Transverse colon (tissue), 4 donors: ENCODE measurements at regions not wholly inside any gene's neighbourhood (a gene's known extent, or its start where the extent isn't known, plus 50 kb on each side); places are given as distances from the start of the nearest gene placed in this dataset.

Source experiments
- DNase-seq: peaks from one replicate; pipeline ENCODE4 v3.0.0-alpha.2; 2019
- H3K27ac ChIP-seq, 4 donors: fragments of 200-600 bp; sonication (generic); 2 replicates each; pipeline ENCODE4 v1.5.1; 2016 to 2018; ENCODE audit warnings: inconsistent platforms in 4 of 4
- H3K27me3 ChIP-seq: fragments of 200-600 bp; sonication (generic); 2 replicates; pipeline ENCODE4 v1.5.1; 2017; ENCODE audit warnings: inconsistent platforms
- H3K36me3 ChIP-seq, 4 donors: fragments of 200-600 bp; sonication (generic); 2 replicates each; pipeline ENCODE4 v1.5.1; 2017 to 2019; ENCODE audit warnings: inconsistent platforms in 4 of 4
- H3K4me1 ChIP-seq, 4 donors: fragments of 200-600 bp; sonication (generic); 2 replicates each; pipeline ENCODE4 v1.5.1; 2017 to 2020; ENCODE audit warnings: inconsistent platforms in 4 of 4
- H3K4me3 ChIP-seq, 4 donors: fragments of 200-600 bp; sonication (generic); 1 replicate in 1 of 4; 2 replicates in 3 of 4; pipeline versions ENCODE4 v1.5.1 to v1.6.1; 2017 to 2019; ENCODE audit warnings: inconsistent platforms in 4 of 4
- H3K9me3 ChIP-seq, 2 donors: fragments of 200-600 bp; sonication (generic); 2 replicates each; pipeline ENCODE4 v1.5.1; 2017 to 2019; ENCODE audit warnings: inconsistent platforms in 2 of 2
- EP300 ChIP-seq: sonication (generic); formaldehyde crosslinking; IDR thresholded peaks from one replicate; pipeline ENCODE4 v1.6.1; 2017; ENCODE audit warnings: antibody characterized with exemption, low read depth
- POLR2A ChIP-seq: fragments of 450-650 bp; IDR thresholded peaks from one replicate; pipeline ENCODE4 v1.6.1; 2016; ENCODE audit warnings: antibody characterized with exemption, mild to moderate bottlenecking, moderate library complexity
- POLR2AphosphoS5 ChIP-seq, 3 donors: sonication (generic); formaldehyde crosslinking; IDR thresholded peaks; one replicate each; pipeline ENCODE4 v1.6.1; 2016; ENCODE audit warnings: antibody characterized with exemption in 3 of 3
- WGBS, 2 donors: methylation state at CpG; one replicate each; pipeline ENCODE4 v1.1.5; 2018; ENCODE audit warnings: low coverage in 1 of 2; 5-methylcytosine and 5-hydroxymethylcytosine counted together
- in situ Hi-C, 4 donors: fragments of 200-750 bp; cut with MboI; loops; one replicate each; pipeline versions ENCODE4 v1.15.0 to v1.15.1; 2017; ENCODE audit warnings: low sequenced_read_pairs in 3 of 4, low pct_ligation_motif_present in 1 of 4, low pct_unique_long_range_greater_than_20kb in 1 of 4
- intact Hi-C: fragments of 100-400 bp; cut with DNase I; formaldehyde crosslinking; loops from one replicate; pipeline ENCODE4 v1.15.1; 2023; ENCODE audit warnings: low total_unique reads
- TF ChIP-seq, protein P1 (sequence below), 5 experiments: fragments of 200-600 bp in 3 of 5; fragments of 450-650 bp in 2 of 5; sonication (generic) in 3 of 5; IDR thresholded peaks; 1 replicate in 2 of 5; 2 replicates in 3 of 5; pipeline ENCODE4 v1.5.1; 2016 to 2017; ENCODE audit warnings: antibody characterized with exemption in 5 of 5, inconsistent platforms in 3 of 5, mild to moderate bottlenecking in 2 of 5, moderate library complexity in 1 of 5

- in situ Hi-C loops = no loop called here
- no peaks in the 10 kb centered on the region for H3K9me3 ChIP-seq
- no peak for DNase-seq
- 76% methylated on average over 4 of the region's 4 CpGs for WGBS, 2 donors
- H3K27me3 ChIP-seq = no peaks in the 10 kb centered on the region
- H3K36me3 ChIP-seq = no peaks in the 10 kb centered on the region
- peak overlapping the region in 3 of 4 donors; percentile 27 to 51 (median 38) for H3K27ac ChIP-seq
- TF ChIP-seq, protein P1, sequence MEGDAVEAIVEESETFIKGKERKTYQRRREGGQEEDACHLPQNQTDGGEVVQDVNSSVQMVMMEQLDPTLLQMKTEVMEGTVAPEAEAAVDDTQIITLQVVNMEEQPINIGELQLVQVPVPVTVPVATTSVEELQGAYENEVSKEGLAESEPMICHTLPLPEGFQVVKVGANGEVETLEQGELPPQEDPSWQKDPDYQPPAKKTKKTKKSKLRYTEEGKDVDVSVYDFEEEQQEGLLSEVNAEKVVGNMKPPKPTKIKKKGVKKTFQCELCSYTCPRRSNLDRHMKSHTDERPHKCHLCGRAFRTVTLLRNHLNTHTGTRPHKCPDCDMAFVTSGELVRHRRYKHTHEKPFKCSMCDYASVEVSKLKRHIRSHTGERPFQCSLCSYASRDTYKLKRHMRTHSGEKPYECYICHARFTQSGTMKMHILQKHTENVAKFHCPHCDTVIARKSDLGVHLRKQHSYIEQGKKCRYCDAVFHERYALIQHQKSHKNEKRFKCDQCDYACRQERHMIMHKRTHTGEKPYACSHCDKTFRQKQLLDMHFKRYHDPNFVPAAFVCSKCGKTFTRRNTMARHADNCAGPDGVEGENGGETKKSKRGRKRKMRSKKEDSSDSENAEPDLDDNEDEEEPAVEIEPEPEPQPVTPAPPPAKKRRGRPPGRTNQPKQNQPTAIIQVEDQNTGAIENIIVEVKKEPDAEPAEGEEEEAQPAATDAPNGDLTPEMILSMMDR (IDR thresholded peaks at IDR 0.05) = no peak
- TF ChIP-seq POLR2A (no peak), EP300 (no peak)
- intact Hi-C loops = no loop called here
- no peak overlapping the region for H3K4me3 ChIP-seq
- peaks cover 0 to 10% (median 6%) of the 10 kb centered on the region in 4 donors for H3K4me1 ChIP-seq
Measured at GRCh38 chr4:128517096-128517738, 229.6 kb upstream of the PGRMC2 start.

DNA sequence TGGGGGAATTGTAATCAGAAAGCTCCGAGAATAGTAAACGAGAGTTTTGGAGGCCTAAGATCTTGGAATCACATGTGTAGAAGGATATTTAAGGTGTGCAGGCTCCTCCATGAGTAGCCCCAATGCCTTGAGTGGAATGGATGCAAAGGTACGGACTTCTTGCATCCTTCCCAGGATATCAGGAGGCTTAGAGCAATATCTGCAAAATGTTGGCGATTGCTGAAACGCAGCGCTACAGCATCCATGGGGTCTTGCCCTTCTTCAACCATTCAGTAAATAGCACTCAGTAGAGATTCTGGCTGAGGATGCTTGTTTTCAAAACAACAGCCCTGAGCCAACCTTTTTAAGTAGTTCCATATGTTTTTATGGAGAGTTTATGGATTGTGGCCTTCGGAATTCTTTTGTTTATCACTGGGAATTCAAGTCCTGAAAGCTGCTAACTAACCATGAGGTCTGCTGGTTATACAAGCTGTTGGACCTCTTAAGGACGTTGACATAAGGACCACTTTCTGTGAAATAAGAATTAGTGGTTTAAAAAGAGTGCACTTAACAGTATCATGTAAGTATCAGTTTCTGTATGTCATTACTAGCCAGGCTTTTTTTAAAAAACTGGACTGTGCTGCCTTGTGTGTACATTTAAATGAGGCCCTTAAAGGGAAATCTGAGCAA, 228.8 kb upstream of the PGRMC2 start:
- no peak overlapping the region for H3K4me3 ChIP-seq
- peaks cover 0 to 10% (median 6%) of the 10 kb centered on the region in 4 donors for H3K4me1 ChIP-seq
- 53 to 72% methylated on average over 4 to 8 of the region's 8 CpGs for WGBS, 2 donors
- TF ChIP-seq POLR2A (no peak), POLR2AphosphoS5 (IDR thresholded peaks at IDR 0.05) (no peak)
- intact Hi-C loops (no loop called here), in situ Hi-C loops (no loop called here)
- no peaks in the 10 kb centered on the region for H3K9me3 ChIP-seq
- H3K36me3 ChIP-seq = no peaks in the 10 kb centered on the region
- H3K27ac ChIP-seq = peak overlapping the region in 2 of 4 donors; percentile 14 to 51
- no peaks in the 10 kb centered on the region for H3K27me3 ChIP-seq
- no peak for DNase-seq

GRCh38 chr4:128513664-128514484, 226.3 kb upstream of the PGRMC2 start:
- H3K4me3 ChIP-seq = no peak overlapping the region
- WGBS, 2 donors = 69 to 86% methylated on average over 2 to 3 of the region's 3 CpGs
- H3K36me3 ChIP-seq = no peaks in the 10 kb centered on the region
- peaks cover 0 to 10% (median 6%) of the 10 kb centered on the region in 4 donors for H3K4me1 ChIP-seq
- intact Hi-C loops (no loop called here), in situ Hi-C loops (no loop called here)
- H3K27me3 ChIP-seq = no peaks in the 10 kb centered on the region
- H3K27ac ChIP-seq = no peak overlapping the region
- no peaks in the 10 kb centered on the region for H3K9me3 ChIP-seq
- no peak for DNase-seq
- TF ChIP-seq, protein P1 (IDR thresholded peaks at IDR 0.05) = no peak
- TF ChIP-seq POLR2AphosphoS5 (IDR thresholded peaks at IDR 0.05) = no peak
- TF ChIP-seq POLR2A = no peak
- no peak for TF ChIP-seq EP300

DNA sequence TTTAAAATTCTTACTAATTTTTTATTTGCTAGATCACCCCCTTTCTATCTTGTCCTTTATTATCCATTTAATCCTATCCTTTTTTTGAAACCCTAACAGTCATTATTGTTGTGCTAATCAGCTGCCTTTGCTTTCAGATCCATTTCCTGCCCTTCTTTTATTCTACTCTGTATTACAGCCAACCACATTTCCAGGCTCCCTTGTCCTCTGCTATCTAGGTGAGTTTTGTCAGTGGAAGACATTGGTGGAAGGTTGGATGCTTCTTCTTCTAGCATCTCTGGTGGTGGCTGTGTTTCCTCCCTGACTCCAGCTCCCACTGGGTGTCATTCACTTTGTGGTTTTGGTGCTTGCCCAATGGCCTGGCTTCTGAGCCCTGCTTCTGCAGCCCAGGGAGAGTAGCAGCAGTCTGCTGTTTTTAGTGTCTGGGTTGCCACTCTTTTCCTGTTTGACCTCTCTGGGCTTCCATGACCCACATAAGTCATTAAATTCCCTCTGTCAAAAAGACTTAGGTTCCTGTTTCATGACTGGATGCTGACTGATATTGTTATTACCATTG, 225.2 kb upstream of the PGRMC2 start:
- Histone ChIP-seq H3K36me3 (no peaks in the 10 kb centered on the region), H3K4me1 (peaks cover 0 to 10% (median 6%) of the 10 kb centered on the region in 4 donors), H3K9me3 (no peaks in the 10 kb centered on the region), H3K4me3 (no peak overlapping the region), H3K27me3 (no peaks in the 10 kb centered on the region), H3K27ac (no peak overlapping the region)
- intact Hi-C loops = no loop called here
- in situ Hi-C loops = no loop called here
- DNase-seq = no peak
- TF ChIP-seq POLR2AphosphoS5 (IDR thresholded peaks at IDR 0.05) (no peak), POLR2A (no peak), EP300 (no peak)
- TF ChIP-seq, protein P1 (IDR thresholded peaks at IDR 0.05) = no peak
